ENCODE measurements at regions not wholly inside any gene's neighbourhood (a gene's known extent, or its start where the extent isn't known, plus 50 kb on each side); places are given as distances from the start of the nearest gene placed in this dataset.

- intact Hi-C loops (cut with micrococcal nuclease; ENCODE audit: unreplicated experiment) (no loop called here), in situ Hi-C loops (cut with MboI) (no loop called here)
- ChIA-PET POLR2A (no interaction called here), CTCF (interaction anchor here (0.8 kb wide), 1 partner anchor 189 kb away, joined by 3 read pairs; no protein-coding TSS in a partner anchor), RAD21 (ENCODE audit: unreplicated experiment) (no interaction called here), SMC1A (ENCODE audit: uncharacterized antibody, unreplicated experiment) (no interaction called here)
- H3K27me3 ChIP-seq (replicated peaks in 1 of 2; ENCODE audit: control insufficient read depth in 2 of 2, insufficient read depth in 2 of 2, low read length in 1 of 2): no peaks in the 10 kb centered on the region
- no peaks in the 10 kb centered on the region for H3K4me1 ChIP-seq (ENCODE audit: control insufficient read depth, insufficient read depth, low read length)
- BruUV-seq (replicated peaks): no TSS peak
- FAIRE-seq (no peak), DNase-seq (ENCODE audit: low read depth, low spot score) (no peak), ATAC-seq (no peak)
- no peaks in the 10 kb centered on the region for H3K9me3 ChIP-seq (replicated peaks; ENCODE audit: control insufficient read depth, insufficient read depth, low read length)
- no peaks in the 10 kb centered on the region for H3K36me3 ChIP-seq (ENCODE audit: control insufficient read depth in 2 of 2, insufficient read depth in 2 of 2, low read length in 1 of 2)
- no peak overlapping the region for H3K4me3 ChIP-seq
- no peak overlapping the region for H3K27ac ChIP-seq (ENCODE audit: control insufficient read depth, insufficient read depth)
- no peak overlapping the region for H3K9ac ChIP-seq (ENCODE audit: control insufficient read depth, insufficient read depth, low read length)
- H2AFZ ChIP-seq (ENCODE audit: control insufficient read depth, low read depth, low read length): no peak overlapping the region
- H3K4me2 ChIP-seq (ENCODE audit: control insufficient read depth, insufficient read depth): no peak overlapping the region
- 13% methylated on average over 2 of the region's 3 CpGs for WGBS (ENCODE audit: insufficient coverage, insufficient replicate concordance, low lambda C conversion rate, missing lambda C conversion rate)
- no peaks in the 10 kb centered on the region for H4K20me1 ChIP-seq (ENCODE audit: control insufficient read depth, insufficient read depth)
- no peaks in the 10 kb centered on the region for H3K79me2 ChIP-seq (ENCODE audit: control insufficient read depth, insufficient read depth, low read length)
- TF ChIP-seq SUZ12 (IDR thresholded peaks at IDR 0.05; ENCODE audit: unreplicated experiment) (no peak), ZNF592 (IDR thresholded peaks at IDR 0.05) (no peak), TBL1XR1 (IDR thresholded peaks at IDR 0.05; ENCODE audit: low read depth, low read length) (no peak), CTCF (IDR thresholded peaks at IDR 0.05 in 2 of 3, conservative IDR thresholded peaks at IDR 0.05 in 1 of 3; ENCODE audit: control insufficient read depth in 2 of 3, extremely low read depth in 1 of 3, insufficient read depth in 1 of 3, low read depth in 3 of 3, low read length in 3 of 3) (no peak), E4F1 (IDR thresholded peaks at IDR 0.05; ENCODE audit: borderline replicate concordance, partially characterized antibody) (no peak), HSF1 (IDR thresholded peaks at IDR 0.05; ENCODE audit: low read depth, low read length) (no peak), FOXM1 (IDR thresholded peaks at IDR 0.05; ENCODE audit: low read depth, low read length) (no peak), KAT2A (conservative IDR thresholded peaks at IDR 0.05; ENCODE audit: control insufficient read depth, low read depth, low read length) (no peak)
- TF ChIP-seq, protein P1, sequence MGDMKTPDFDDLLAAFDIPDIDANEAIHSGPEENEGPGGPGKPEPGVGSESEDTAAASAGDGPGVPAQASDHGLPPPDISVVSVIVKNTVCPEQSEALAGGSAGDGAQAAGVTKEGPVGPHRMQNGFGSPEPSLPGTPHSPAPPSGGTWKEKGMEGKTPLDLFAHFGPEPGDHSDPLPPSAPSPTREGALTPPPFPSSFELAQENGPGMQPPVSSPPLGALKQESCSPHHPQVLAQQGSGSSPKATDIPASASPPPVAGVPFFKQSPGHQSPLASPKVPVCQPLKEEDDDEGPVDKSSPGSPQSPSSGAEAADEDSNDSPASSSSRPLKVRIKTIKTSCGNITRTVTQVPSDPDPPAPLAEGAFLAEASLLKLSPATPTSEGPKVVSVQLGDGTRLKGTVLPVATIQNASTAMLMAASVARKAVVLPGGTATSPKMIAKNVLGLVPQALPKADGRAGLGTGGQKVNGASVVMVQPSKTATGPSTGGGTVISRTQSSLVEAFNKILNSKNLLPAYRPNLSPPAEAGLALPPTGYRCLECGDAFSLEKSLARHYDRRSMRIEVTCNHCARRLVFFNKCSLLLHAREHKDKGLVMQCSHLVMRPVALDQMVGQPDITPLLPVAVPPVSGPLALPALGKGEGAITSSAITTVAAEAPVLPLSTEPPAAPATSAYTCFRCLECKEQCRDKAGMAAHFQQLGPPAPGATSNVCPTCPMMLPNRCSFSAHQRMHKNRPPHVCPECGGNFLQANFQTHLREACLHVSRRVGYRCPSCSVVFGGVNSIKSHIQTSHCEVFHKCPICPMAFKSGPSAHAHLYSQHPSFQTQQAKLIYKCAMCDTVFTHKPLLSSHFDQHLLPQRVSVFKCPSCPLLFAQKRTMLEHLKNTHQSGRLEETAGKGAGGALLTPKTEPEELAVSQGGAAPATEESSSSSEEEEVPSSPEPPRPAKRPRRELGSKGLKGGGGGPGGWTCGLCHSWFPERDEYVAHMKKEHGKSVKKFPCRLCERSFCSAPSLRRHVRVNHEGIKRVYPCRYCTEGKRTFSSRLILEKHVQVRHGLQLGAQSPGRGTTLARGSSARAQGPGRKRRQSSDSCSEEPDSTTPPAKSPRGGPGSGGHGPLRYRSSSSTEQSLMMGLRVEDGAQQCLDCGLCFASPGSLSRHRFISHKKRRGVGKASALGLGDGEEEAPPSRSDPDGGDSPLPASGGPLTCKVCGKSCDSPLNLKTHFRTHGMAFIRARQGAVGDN (IDR thresholded peaks at IDR 0.05): no peak
These were observed 193.2 kb downstream of the IRS2 start for GRCh38 chr13:109593230-109593629.

Measured in GM12878 (cell line).